Testis (tissue), 2 donors: ENCODE measurements at regions not wholly inside any gene's neighbourhood (a gene's known extent, or its start where the extent isn't known, plus 50 kb on each side); places are given as distances from the start of the nearest gene placed in this dataset.

ENCODE experiments used
- POLR2A ChIP-seq: fragments of 450-650 bp; IDR thresholded peaks from one replicate; pipeline ENCODE4 v1.6.1; 2017; ENCODE audit warnings: antibody characterized with exemption, mild to moderate bottlenecking, moderate library complexity
- TF ChIP-seq, protein P1 (sequence below), 3 experiments: fragments of 450-650 bp in 2 of 3; fragments of 200-600 bp in 1 of 3; sonication (generic) in 1 of 3; IDR thresholded peaks; one replicate each; pipeline ENCODE4 v1.5.1; 2016 to 2019; ENCODE audit warnings: antibody characterized with exemption in 3 of 3, mild to moderate bottlenecking in 2 of 3, moderate library complexity in 1 of 3

DNA sequence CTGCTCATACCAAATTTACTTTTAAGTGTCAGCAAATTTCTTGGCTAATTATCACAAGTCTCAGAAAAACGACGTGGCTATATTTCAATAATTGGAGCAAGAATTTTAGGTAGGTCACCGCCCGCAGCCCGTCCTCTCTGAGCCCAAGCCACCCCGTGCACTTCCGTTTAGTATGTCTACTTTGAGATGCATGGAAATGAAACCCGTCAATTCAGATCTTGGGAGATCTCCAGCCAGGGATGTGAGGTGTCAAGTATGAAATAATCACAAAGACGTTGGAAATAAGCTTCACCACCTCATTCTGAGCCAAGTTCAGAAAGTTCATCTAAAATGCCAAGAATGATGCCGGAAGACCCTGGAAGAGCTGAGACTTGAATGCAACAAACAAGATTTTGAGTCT, 132.6 kb upstream of the IRF2BP2 start:
- TF ChIP-seq, protein P1, sequence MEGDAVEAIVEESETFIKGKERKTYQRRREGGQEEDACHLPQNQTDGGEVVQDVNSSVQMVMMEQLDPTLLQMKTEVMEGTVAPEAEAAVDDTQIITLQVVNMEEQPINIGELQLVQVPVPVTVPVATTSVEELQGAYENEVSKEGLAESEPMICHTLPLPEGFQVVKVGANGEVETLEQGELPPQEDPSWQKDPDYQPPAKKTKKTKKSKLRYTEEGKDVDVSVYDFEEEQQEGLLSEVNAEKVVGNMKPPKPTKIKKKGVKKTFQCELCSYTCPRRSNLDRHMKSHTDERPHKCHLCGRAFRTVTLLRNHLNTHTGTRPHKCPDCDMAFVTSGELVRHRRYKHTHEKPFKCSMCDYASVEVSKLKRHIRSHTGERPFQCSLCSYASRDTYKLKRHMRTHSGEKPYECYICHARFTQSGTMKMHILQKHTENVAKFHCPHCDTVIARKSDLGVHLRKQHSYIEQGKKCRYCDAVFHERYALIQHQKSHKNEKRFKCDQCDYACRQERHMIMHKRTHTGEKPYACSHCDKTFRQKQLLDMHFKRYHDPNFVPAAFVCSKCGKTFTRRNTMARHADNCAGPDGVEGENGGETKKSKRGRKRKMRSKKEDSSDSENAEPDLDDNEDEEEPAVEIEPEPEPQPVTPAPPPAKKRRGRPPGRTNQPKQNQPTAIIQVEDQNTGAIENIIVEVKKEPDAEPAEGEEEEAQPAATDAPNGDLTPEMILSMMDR (IDR thresholded peaks at IDR 0.05), result no peak
- TF ChIP-seq POLR2A, result no peak
